MCF 10A (cell line): ENCODE measurements at regions not wholly inside any gene's neighbourhood (a gene's known extent, or its start where the extent isn't known, plus 50 kb on each side); places are given as distances from the start of the nearest gene placed in this dataset.

ENCODE experiments used
- BruUV-seq: library from RNA; stranded (reverse); fragments of 400-500 nt; replicated peaks from 2 replicates; lab custom pipeline; 2021; lab: Mats Ljungman, UMichigan
- CTCF ChIA-PET: fragments of 300-600 bp; sonication (Branson Sonifier 250); formaldehyde crosslinking; extraction: SDS; loops from one replicate; lab custom pipeline; 2021; ENCODE audit warnings: antibody characterized with exemption, inconsistent platforms; lab: Yijun Ruan, JAX
- POLR2A ChIA-PET: fragments of 300-600, 350-650 bp; sonication (Branson Sonifier 250); formaldehyde crosslinking; extraction: SDS; loops from one replicate; lab custom pipeline; 2020; ENCODE audit warnings: antibody characterized with exemption, inconsistent platforms; lab: Yijun Ruan, JAX
- DNase-seq: peaks from one replicate; pipeline ENCODE4 v3.0.0-alpha.2; 2018; ENCODE audit not compliant: unreplicated experiment
- H3K27ac Mint-ChIP-seq: one replicate; pipeline ENCODE4 v1.8.0; 2022; ENCODE audit warnings: mild to moderate bottlenecking, low read depth, mixed read lengths; ENCODE audit not compliant: unreplicated experiment
- H3K27me3 Mint-ChIP-seq: one replicate; pipeline ENCODE4 v1.8.0; 2022; ENCODE audit warnings: mixed read lengths; ENCODE audit not compliant: insufficient read depth, unreplicated experiment
- H3K36me3 Mint-ChIP-seq: one replicate; pipeline ENCODE4 v1.8.0; 2022; ENCODE audit warnings: mild to moderate bottlenecking, moderate library complexity, mixed read lengths; ENCODE audit not compliant: insufficient read depth, unreplicated experiment
- H3K4me1 Mint-ChIP-seq: one replicate; pipeline ENCODE4 v1.8.0; 2022; ENCODE audit warnings: mixed read lengths; ENCODE audit not compliant: insufficient read depth, unreplicated experiment
- H3K4me3 Mint-ChIP-seq: one replicate; pipeline ENCODE4 v1.8.0; 2022; ENCODE audit warnings: mild to moderate bottlenecking, moderate library complexity, mixed read lengths; ENCODE audit not compliant: unreplicated experiment
- H3K9me3 Mint-ChIP-seq: one replicate; pipeline ENCODE4 v1.8.0; 2022; ENCODE audit warnings: mixed read lengths; ENCODE audit not compliant: unreplicated experiment
- CTCF ChIP-seq: fragments of 200-600 bp; IDR thresholded peaks from one replicate; pipeline ENCODE4 v1.8.0; 2022; ENCODE audit warnings: antibody characterized with exemption, mild to moderate bottlenecking; ENCODE audit not compliant: unreplicated experiment
- intact Hi-C: fragments of 100-400 bp; cut with micrococcal nuclease; formaldehyde crosslinking; loops from 2 replicates; pipeline ENCODE4 v1.14.1; 2022

- H3K9me3 Mint-ChIP-seq: no peaks in the 10 kb centered on the region
- H3K4me1 Mint-ChIP-seq: peaks cover 6% of the 10 kb centered on the region
- no peak overlapping the region for H3K27ac Mint-ChIP-seq
- no peak overlapping the region for H3K4me3 Mint-ChIP-seq
- BruUV-seq: no TSS peak
- POLR2A ChIA-PET: no interaction called here
- TF ChIP-seq CTCF: no peak
- no peak for DNase-seq
- intact Hi-C loops: no loop called here
- peaks cover 48% of the 10 kb centered on the region for H3K27me3 Mint-ChIP-seq
- H3K36me3 Mint-ChIP-seq: no peaks in the 10 kb centered on the region
- CTCF ChIA-PET: no interaction called here
Observed at GRCh38 chr17:77686903-77687302, 271.6 kb upstream of the TNRC6C start.

- Mint-ChIP-seq H3K9me3 (no peaks in the 10 kb centered on the region), H3K27ac (no peak overlapping the region)
- BruUV-seq: no TSS peak
Observed at GRCh38 chr17:77687417-77687816, 271.1 kb upstream of the TNRC6C start.

GRCh38 chr17:77687921-77688320 is 270.6 kb upstream of the TNRC6C start:
- ChIA-PET CTCF (no interaction called here), POLR2A (no interaction called here)
- BruUV-seq: no TSS peak
- Mint-ChIP-seq H3K4me3 (no peak overlapping the region), H3K36me3 (no peaks in the 10 kb centered on the region), H3K4me1 (peaks cover 13% of the 10 kb centered on the region), H3K27me3 (peaks cover 51% of the 10 kb centered on the region), H3K27ac (no peak overlapping the region), H3K9me3 (no peaks in the 10 kb centered on the region)
- intact Hi-C loops: no loop called here
- TF ChIP-seq CTCF: no peak
- DNase-seq: no peak

More at GRCh38 chr17:77687417-77687816, 271.1 kb upstream of the TNRC6C start:
- ChIA-PET POLR2A (no interaction called here), CTCF (no interaction called here)
- DNase-seq: no peak
- peaks cover 48% of the 10 kb centered on the region for H3K27me3 Mint-ChIP-seq
- no peak for TF ChIP-seq CTCF
- peaks cover 11% of the 10 kb centered on the region for H3K4me1 Mint-ChIP-seq
- intact Hi-C loops: no loop called here
- no peaks in the 10 kb centered on the region for H3K36me3 Mint-ChIP-seq
- no peak overlapping the region for H3K4me3 Mint-ChIP-seq

- H3K27ac Mint-ChIP-seq: no peak overlapping the region
Observed at GRCh38 chr17:77688369-77688768, 270.1 kb upstream of the TNRC6C start.

More at GRCh38 chr17:77688369-77688768, 270.1 kb upstream of the TNRC6C start:
- DNase-seq: no peak
- TF ChIP-seq CTCF: no peak
- peaks cover 13% of the 10 kb centered on the region for H3K4me1 Mint-ChIP-seq
- ChIA-PET POLR2A (no interaction called here), CTCF (no interaction called here)
- H3K27me3 Mint-ChIP-seq: peaks cover 56% of the 10 kb centered on the region
- H3K9me3 Mint-ChIP-seq: no peaks in the 10 kb centered on the region
- BruUV-seq: no TSS peak
- intact Hi-C loops: no loop called here
- no peaks in the 10 kb centered on the region for H3K36me3 Mint-ChIP-seq
- H3K4me3 Mint-ChIP-seq: no peak overlapping the region
